ENCODE measurements at regions not wholly inside any gene's neighbourhood (a gene's known extent, or its start where the extent isn't known, plus 50 kb on each side); places are given as distances from the start of the nearest gene placed in this dataset.

GRCh38 chr2:183416753-183417152 lies 292.5 kb downstream of the NUP35 start:
- TF ChIP-seq CTCF (IDR thresholded peaks at IDR 0.05; ENCODE audit: poor library complexity, severe bottlenecking): no peak
- Histone ChIP-seq H3K9me3 (ENCODE audit: severe bottlenecking) (no peaks in the 10 kb centered on the region), H3K36me3 (ENCODE audit: low read depth) (no peaks in the 10 kb centered on the region), H3K4me3 (ENCODE audit: severe bottlenecking) (no peak overlapping the region), H3K27me3 (ENCODE audit: insufficient read depth, poor library complexity, severe bottlenecking) (no peaks in the 10 kb centered on the region), H3K27ac (ENCODE audit: poor library complexity, severe bottlenecking) (no peak overlapping the region), H3K4me1 (ENCODE audit: insufficient read depth, poor library complexity, severe bottlenecking) (no peaks in the 10 kb centered on the region)
- no peak for ATAC-seq (ENCODE audit: low read depth)
- DNase-seq (ENCODE audit: low spot score): no peak

- ATAC-seq (ENCODE audit: low read depth) (no peak), DNase-seq (ENCODE audit: low spot score) (no peak)
- no peak for TF ChIP-seq CTCF (IDR thresholded peaks at IDR 0.05; ENCODE audit: poor library complexity, severe bottlenecking)
- Histone ChIP-seq H3K27me3 (ENCODE audit: insufficient read depth, poor library complexity, severe bottlenecking) (no peaks in the 10 kb centered on the region), H3K4me3 (ENCODE audit: severe bottlenecking) (no peak overlapping the region), H3K27ac (ENCODE audit: poor library complexity, severe bottlenecking) (no peak overlapping the region), H3K9me3 (ENCODE audit: severe bottlenecking) (no peaks in the 10 kb centered on the region), H3K36me3 (ENCODE audit: low read depth) (no peaks in the 10 kb centered on the region), H3K4me1 (ENCODE audit: insufficient read depth, poor library complexity, severe bottlenecking) (no peaks in the 10 kb centered on the region)
These were observed 302.6 kb downstream of the NUP35 start for GRCh38 chr2:183426825-183427224.

- Histone ChIP-seq H3K27ac (ENCODE audit: poor library complexity, severe bottlenecking) (no peak overlapping the region), H3K27me3 (ENCODE audit: insufficient read depth, poor library complexity, severe bottlenecking) (no peaks in the 10 kb centered on the region), H3K9me3 (ENCODE audit: severe bottlenecking) (no peaks in the 10 kb centered on the region), H3K4me3 (ENCODE audit: severe bottlenecking) (no peak overlapping the region), H3K36me3 (ENCODE audit: low read depth) (no peaks in the 10 kb centered on the region), H3K4me1 (ENCODE audit: insufficient read depth, poor library complexity, severe bottlenecking) (no peaks in the 10 kb centered on the region)
- no peak for DNase-seq (ENCODE audit: low spot score)
- ATAC-seq (ENCODE audit: low read depth): no peak
- TF ChIP-seq CTCF (IDR thresholded peaks at IDR 0.05; ENCODE audit: poor library complexity, severe bottlenecking): no peak
These were observed 303.3 kb downstream of the NUP35 start for GRCh38 chr2:183427558-183427957.

GRCh38 chr2:183428881-183429280 lies 304.6 kb downstream of the NUP35 start:
- H3K4me1 ChIP-seq (ENCODE audit: insufficient read depth, poor library complexity, severe bottlenecking): no peaks in the 10 kb centered on the region
- H3K4me3 ChIP-seq (ENCODE audit: severe bottlenecking): no peak overlapping the region
- H3K27me3 ChIP-seq (ENCODE audit: insufficient read depth, poor library complexity, severe bottlenecking): no peaks in the 10 kb centered on the region
- H3K9me3 ChIP-seq (ENCODE audit: severe bottlenecking): no peaks in the 10 kb centered on the region
- DNase-seq (ENCODE audit: low spot score) (no peak), ATAC-seq (ENCODE audit: low read depth) (no peak)
- TF ChIP-seq CTCF (IDR thresholded peaks at IDR 0.05; ENCODE audit: poor library complexity, severe bottlenecking): no peak
- no peak overlapping the region for H3K27ac ChIP-seq (ENCODE audit: poor library complexity, severe bottlenecking)
- no peaks in the 10 kb centered on the region for H3K36me3 ChIP-seq (ENCODE audit: low read depth)

- DNase-seq (ENCODE audit: low spot score) (no peak), ATAC-seq (ENCODE audit: low read depth) (no peak)
- TF ChIP-seq CTCF (IDR thresholded peaks at IDR 0.05; ENCODE audit: poor library complexity, severe bottlenecking): no peak
- Histone ChIP-seq H3K27ac (ENCODE audit: poor library complexity, severe bottlenecking) (no peak overlapping the region), H3K4me3 (ENCODE audit: severe bottlenecking) (no peak overlapping the region), H3K4me1 (ENCODE audit: insufficient read depth, poor library complexity, severe bottlenecking) (no peaks in the 10 kb centered on the region), H3K36me3 (ENCODE audit: low read depth) (no peaks in the 10 kb centered on the region), H3K9me3 (ENCODE audit: severe bottlenecking) (no peaks in the 10 kb centered on the region), H3K27me3 (ENCODE audit: insufficient read depth, poor library complexity, severe bottlenecking) (no peaks in the 10 kb centered on the region)
These were observed 314.3 kb downstream of the NUP35 start for GRCh38 chr2:183438541-183438940.
